Stomach (tissue), 4 donors: ENCODE measurements at regions not wholly inside any gene's neighbourhood (a gene's known extent, or its start where the extent isn't known, plus 50 kb on each side); places are given as distances from the start of the nearest gene placed in this dataset.

Source experiments
- POLR2A ChIP-seq, 4 donors: fragments of 450-650 bp; IDR thresholded peaks; one replicate each; pipeline ENCODE4 v1.6.1; 2016; ENCODE audit warnings: antibody characterized with exemption in 4 of 4, control low read depth in 2 of 4, mild to moderate bottlenecking in 1 of 4, moderate library complexity in 1 of 4
- POLR2AphosphoS5 ChIP-seq, 3 donors: sonication (generic); formaldehyde crosslinking; IDR thresholded peaks; one replicate each; pipeline ENCODE4 v1.6.1; 2016; ENCODE audit warnings: antibody characterized with exemption in 3 of 3
- TF ChIP-seq, protein P1 (sequence below), 7 experiments: fragments of 450-650 bp in 4 of 7; fragments of 200-600 bp in 3 of 7; sonication (generic) in 3 of 7; IDR thresholded peaks; one replicate each; pipeline ENCODE4 v1.5.1; 2016 to 2019; ENCODE audit warnings: antibody characterized with exemption in 7 of 7, control low read depth in 2 of 7, mild to moderate bottlenecking in 1 of 7

DNA sequence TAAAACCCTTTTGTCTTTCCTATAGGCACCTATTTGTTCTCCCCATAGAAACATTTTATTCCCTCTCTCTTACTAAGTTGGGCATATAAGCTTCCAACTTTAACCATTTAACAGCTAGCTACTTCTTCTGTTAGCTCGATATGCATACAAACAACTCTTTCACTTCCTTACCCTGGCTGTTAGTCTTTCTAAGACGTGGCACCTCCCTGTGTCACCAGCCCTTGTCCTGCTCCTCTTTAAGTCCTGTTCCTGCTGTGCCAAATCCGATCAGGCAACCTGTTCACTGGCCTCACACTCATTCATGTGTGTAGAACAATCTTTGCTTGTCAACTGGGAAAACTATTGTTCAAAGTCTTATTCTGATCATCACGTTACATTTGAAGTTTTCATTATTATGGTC lies 1376.1 kb upstream of the TENM4 start:
- no peak for TF ChIP-seq POLR2AphosphoS5 (IDR thresholded peaks at IDR 0.05)
- TF ChIP-seq, protein P1, sequence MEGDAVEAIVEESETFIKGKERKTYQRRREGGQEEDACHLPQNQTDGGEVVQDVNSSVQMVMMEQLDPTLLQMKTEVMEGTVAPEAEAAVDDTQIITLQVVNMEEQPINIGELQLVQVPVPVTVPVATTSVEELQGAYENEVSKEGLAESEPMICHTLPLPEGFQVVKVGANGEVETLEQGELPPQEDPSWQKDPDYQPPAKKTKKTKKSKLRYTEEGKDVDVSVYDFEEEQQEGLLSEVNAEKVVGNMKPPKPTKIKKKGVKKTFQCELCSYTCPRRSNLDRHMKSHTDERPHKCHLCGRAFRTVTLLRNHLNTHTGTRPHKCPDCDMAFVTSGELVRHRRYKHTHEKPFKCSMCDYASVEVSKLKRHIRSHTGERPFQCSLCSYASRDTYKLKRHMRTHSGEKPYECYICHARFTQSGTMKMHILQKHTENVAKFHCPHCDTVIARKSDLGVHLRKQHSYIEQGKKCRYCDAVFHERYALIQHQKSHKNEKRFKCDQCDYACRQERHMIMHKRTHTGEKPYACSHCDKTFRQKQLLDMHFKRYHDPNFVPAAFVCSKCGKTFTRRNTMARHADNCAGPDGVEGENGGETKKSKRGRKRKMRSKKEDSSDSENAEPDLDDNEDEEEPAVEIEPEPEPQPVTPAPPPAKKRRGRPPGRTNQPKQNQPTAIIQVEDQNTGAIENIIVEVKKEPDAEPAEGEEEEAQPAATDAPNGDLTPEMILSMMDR (IDR thresholded peaks at IDR 0.05) = no peak
- TF ChIP-seq POLR2A (IDR thresholded peaks at IDR 0.05) = no peak
